Psoas muscle (tissue), 7 donors: ENCODE measurements at regions not wholly inside any gene's neighbourhood (a gene's known extent, or its start where the extent isn't known, plus 50 kb on each side); places are given as distances from the start of the nearest gene placed in this dataset.

Experiments
- ATAC-seq, 4 donors: fragments of 200-7000 bp; cut with Tn5 transposase; one replicate each; pipeline ENCODE4 v1.9.1; 2020; ENCODE audit warnings: moderate library complexity in 3 of 4, mild to moderate bottlenecking in 2 of 4
- DNase-seq, 2 donors: peaks; one replicate each; pipeline ENCODE4 v3.0.0-alpha.2; 2020
- H3K27ac ChIP-seq: fragments of 200-600 bp; one replicate; pipeline ENCODE4 v1.8.0; 2022
- H3K27me3 ChIP-seq, 3 donors: fragments of 200-600 bp in 1 of 3; one replicate each; pipeline versions ENCODE4 v1.6.1 to v1.8.0; 2013 to 2022; ENCODE audit warnings: low read length in 2 of 3, mild to moderate bottlenecking in 2 of 3, moderate library complexity in 1 of 3; ENCODE audit not compliant: insufficient read depth in 3 of 3
- H3K36me3 ChIP-seq, 2 donors: fragments of 200-600 bp in 1 of 2; one replicate each; pipeline versions ENCODE4 v1.6.1 to v1.8.0; 2013 to 2022; ENCODE audit warnings: low read depth in 1 of 2, mild to moderate bottlenecking in 1 of 2, moderate library complexity in 1 of 2; ENCODE audit not compliant: insufficient read depth in 1 of 2
- H3K4me1 ChIP-seq: fragments of 200-600 bp; one replicate; pipeline ENCODE4 v1.8.0; 2022
- H3K4me3 ChIP-seq: fragments of 200-600 bp; one replicate; pipeline ENCODE4 v1.8.0; 2022; ENCODE audit warnings: mild to moderate bottlenecking
- H3K9me3 ChIP-seq: fragments of 200-600 bp; one replicate; pipeline ENCODE4 v1.8.0; 2022
- CTCF ChIP-seq: fragments of 200-600 bp; IDR thresholded peaks from one replicate; pipeline ENCODE4 v1.8.0; 2022; ENCODE audit warnings: antibody characterized with exemption
- WGBS, 3 donors: extraction: QIAGEN DNeasy Blood & Tissue Kit; methylation state at CpG; one replicate each; pipeline versions ENCODE4 v1.1.6 to v1.1.7; 2013; 5-methylcytosine and 5-hydroxymethylcytosine counted together
- intact Hi-C, 2 donors: fragments of 100-400 bp; cut with DNase I; formaldehyde crosslinking; loops; one replicate each; pipeline versions ENCODE4 v1.11.0 to v1.14.2; 2022
- donor health status: healthy with polysubstance abuse.
- donor health status: DM: no; HTN: no; CAD: no; lungs with moderate emphysema.
- donor health status: Bipolar disorder and iron deficiency.
- donor health status: healthy.
- donor health status: DM: yes; HTN: yes; CAD: no.
- donor health status: DM: no; HTN: no; CAD: no.
- donor health status: DM: yes; HTN: yes; CAD: no.

GRCh38 chr10:47164126-47164799 lies 135.7 kb upstream of the GDF10 start:
- intact Hi-C loops = no loop called here
- WGBS, 3 donors = 84 to 89% (median 87%) methylated on average over 9 of the region's 9 CpGs

GRCh38 chr10:47164800-47165128 lies 135.2 kb upstream of the GDF10 start:
- Histone ChIP-seq H3K36me3 (no peaks in the 10 kb centered on the region), H3K4me3 (no peak overlapping the region), H3K27ac (no peak overlapping the region), H3K27me3 (no peaks in the 10 kb centered on the region), H3K4me1 (no peaks in the 10 kb centered on the region), H3K9me3 (no peaks in the 10 kb centered on the region)
- ATAC-seq (no peak), DNase-seq (no peak)
- 56 to 66% (median 63%) methylated on average over 3 of the region's 3 CpGs for WGBS, 3 donors
- intact Hi-C loops = no loop called here
- no peak for TF ChIP-seq CTCF

More at GRCh38 chr10:47164126-47164799, 135.7 kb upstream of the GDF10 start:
- no peak for DNase-seq
- H3K4me3 ChIP-seq = no peak overlapping the region
- no peak for ATAC-seq
- no peaks in the 10 kb centered on the region for H3K9me3 ChIP-seq
- no peak overlapping the region for H3K27ac ChIP-seq
- no peaks in the 10 kb centered on the region for H3K27me3 ChIP-seq
- H3K36me3 ChIP-seq = no peaks in the 10 kb centered on the region
- TF ChIP-seq CTCF = no peak
- no peaks in the 10 kb centered on the region for H3K4me1 ChIP-seq

- H3K9me3 ChIP-seq = no peaks in the 10 kb centered on the region
- H3K4me3 ChIP-seq = peak overlapping the region; percentile 26
- WGBS, 3 donors = 52 to 55% (median 55%) methylated on average over 7 of the region's 7 CpGs
- intact Hi-C loops = no loop called here
- no peak overlapping the region for H3K27ac ChIP-seq
- no peaks in the 10 kb centered on the region for H3K4me1 ChIP-seq
- DNase-seq = no peak
- no peak for TF ChIP-seq CTCF
- H3K36me3 ChIP-seq = no peaks in the 10 kb centered on the region
- no peaks in the 10 kb centered on the region for H3K27me3 ChIP-seq
- peak in 3 of 4 donors; percentile 10 to 11 (median 10) for ATAC-seq
These were observed 134.8 kb upstream of the GDF10 start for GRCh38 chr10:47165168-47165710.

GRCh38 chr10:47165711-47166404 lies 134.1 kb upstream of the GDF10 start:
- intact Hi-C loops = no loop called here

More at GRCh38 chr10:47165711-47166404, 134.1 kb upstream of the GDF10 start:
- DNase-seq (peak; percentile 76 to 81), ATAC-seq (peak; percentile 32 to 70 (median 64))
- no peaks in the 10 kb centered on the region for H3K9me3 ChIP-seq
- H3K4me3 ChIP-seq = peak overlapping the region; percentile 26
- H3K27ac ChIP-seq = no peak overlapping the region
- TF ChIP-seq CTCF = no peak
- 38 to 49% (median 43%) methylated on average over 26 of the region's 26 CpGs for WGBS, 3 donors
- H3K36me3 ChIP-seq = no peaks in the 10 kb centered on the region
- H3K4me1 ChIP-seq = no peaks in the 10 kb centered on the region
- H3K27me3 ChIP-seq = no peaks in the 10 kb centered on the region
